A673 (cell line): ENCODE measurements at regions not wholly inside any gene's neighbourhood (a gene's known extent, or its start where the extent isn't known, plus 50 kb on each side); places are given as distances from the start of the nearest gene placed in this dataset.

Source experiments
- BruUV-seq: library from RNA; stranded (reverse); fragments of 400-500 nt; replicated peaks from 2 replicates; lab custom pipeline; 2021; lab: Mats Ljungman, UMichigan
- CTCF ChIA-PET: fragments of 300-600 bp; sonication (Branson Sonifier 250); formaldehyde crosslinking; loops from one replicate; lab custom pipeline; 2022; ENCODE audit warnings: antibody characterized with exemption; lab: Charles Lee
- POLR2A ChIA-PET: fragments of 300-600 bp; sonication (Branson Sonifier 250); formaldehyde crosslinking; loops from one replicate; lab custom pipeline; 2022; ENCODE audit warnings: antibody characterized with exemption; ENCODE audit not compliant: low non-redundant PET; lab: Charles Lee
- DNase-seq: peaks from one replicate; pipeline ENCODE4 v3.0.0-alpha.2; 2015; ENCODE audit warnings: low spot score
- H3K27ac ChIP-seq: fragments of 200-600 bp; sonication (generic); 2 replicates; pipeline ENCODE4 v1.5.1; 2016; ENCODE audit warnings: mixed run types, low read depth, mild to moderate bottlenecking, mixed read lengths, antibody characterized with exemption, low read length; ENCODE audit not compliant: poor library complexity, severe bottlenecking
- H3K27me3 ChIP-seq: fragments of 200-600 bp; sonication (generic); replicated peaks from 2 replicates; pipeline ENCODE4 v1.6.1; 2017; ENCODE audit warnings: mixed run types, low read depth, mild to moderate bottlenecking, mixed read lengths, antibody characterized with exemption, low read length; ENCODE audit not compliant: insufficient read depth, poor library complexity
- H3K36me3 ChIP-seq: fragments of 200-600 bp; sonication (generic); 2 replicates; pipeline ENCODE4 v1.6.1; 2016; ENCODE audit warnings: mixed run types, mild to moderate bottlenecking, mixed read lengths, antibody characterized with exemption, low read length; ENCODE audit not compliant: insufficient read depth, poor library complexity, severe bottlenecking
- H3K4me1 ChIP-seq: fragments of 200-600 bp; sonication (generic); 2 replicates; pipeline ENCODE4 v1.6.1; 2017; ENCODE audit warnings: mixed run types, mild to moderate bottlenecking, mixed read lengths, antibody characterized with exemption, low read length; ENCODE audit not compliant: insufficient read depth, poor library complexity, severe bottlenecking
- H3K4me3 ChIP-seq: fragments of 200-600 bp; sonication (generic); 2 replicates; pipeline ENCODE4 v1.5.1; 2016; ENCODE audit warnings: low read depth, mixed run types, mild to moderate bottlenecking, mixed read lengths, low read length; ENCODE audit not compliant: poor library complexity, severe bottlenecking
- H3K9me3 ChIP-seq: fragments of 200-600 bp; sonication (generic); 2 replicates; pipeline ENCODE4 v1.6.1; 2016; ENCODE audit warnings: mixed run types, low read depth, mild to moderate bottlenecking, mixed read lengths, antibody characterized with exemption, low read length; ENCODE audit not compliant: poor library complexity, severe bottlenecking
- CTCF ChIP-seq: fragments of 300-800, 200-600 bp; sonication (generic); conservative IDR thresholded peaks from 2 replicates; pipeline ENCODE4 v1.5.1; 2017; ENCODE audit warnings: low read depth, mild to moderate bottlenecking, antibody characterized with exemption, low read length, moderate library complexity, mixed read lengths
- EZH2 ChIP-seq: fragments of 200-600 bp; sonication (generic); IDR thresholded peaks from 2 replicates; pipeline ENCODE4 v1.6.1; 2017; ENCODE audit warnings: borderline replicate concordance, low read depth, mild to moderate bottlenecking, mixed read lengths, antibody characterized with exemption, low read length; ENCODE audit not compliant: poor library complexity, severe bottlenecking
- intact Hi-C: fragments of 100-400 bp; cut with micrococcal nuclease; formaldehyde crosslinking; loops from one replicate; pipeline ENCODE4 v1.10.0; 2022; ENCODE audit not compliant: unreplicated experiment

- no peaks in the 10 kb centered on the region for H3K9me3 ChIP-seq
- no peak for TF ChIP-seq EZH2
- TF ChIP-seq CTCF: no peak
- DNase-seq: no peak
- H3K36me3 ChIP-seq: no peaks in the 10 kb centered on the region
- no peak overlapping the region for H3K27ac ChIP-seq
- ChIA-PET CTCF (no interaction called here), POLR2A (no interaction called here)
- no TSS peak for BruUV-seq
- no peak overlapping the region for H3K4me3 ChIP-seq
- intact Hi-C loops: no loop called here
- H3K27me3 ChIP-seq: no peaks in the 10 kb centered on the region
- no peaks in the 10 kb centered on the region for H3K4me1 ChIP-seq
These were observed 263.8 kb upstream of the ZNF32 start for GRCh38 chr10:43912469-43912868.

- Histone ChIP-seq H3K9me3 (no peaks in the 10 kb centered on the region), H3K27me3 (no peaks in the 10 kb centered on the region), H3K36me3 (no peaks in the 10 kb centered on the region), H3K4me3 (no peak overlapping the region), H3K4me1 (no peaks in the 10 kb centered on the region), H3K27ac (no peak overlapping the region)
- TF ChIP-seq EZH2: no peak
- TF ChIP-seq CTCF: no peak
- ChIA-PET CTCF (no interaction called here), POLR2A (no interaction called here)
- DNase-seq: no peak
- intact Hi-C loops: no loop called here
- no TSS peak for BruUV-seq
These were observed 257.8 kb upstream of the ZNF32 start for GRCh38 chr10:43906490-43906889.

- no peak for DNase-seq
- no TSS peak for BruUV-seq
- Histone ChIP-seq H3K27me3 (no peaks in the 10 kb centered on the region), H3K27ac (no peak overlapping the region), H3K4me1 (no peaks in the 10 kb centered on the region), H3K36me3 (no peaks in the 10 kb centered on the region), H3K4me3 (no peak overlapping the region), H3K9me3 (no peaks in the 10 kb centered on the region)
- ChIA-PET POLR2A (no interaction called here), CTCF (no interaction called here)
- intact Hi-C loops: no loop called here
- TF ChIP-seq CTCF (no peak), EZH2 (no peak)
These were observed 257.0 kb upstream of the ZNF32 start for GRCh38 chr10:43905512-43906236.
